ENCODE measurements at regions not wholly inside any gene's neighbourhood (a gene's known extent, or its start where the extent isn't known, plus 50 kb on each side); places are given as distances from the start of the nearest gene placed in this dataset.
A peak's percentile ranks its signal among the peaks of the same experiment; 100 is the strongest.

DNA sequence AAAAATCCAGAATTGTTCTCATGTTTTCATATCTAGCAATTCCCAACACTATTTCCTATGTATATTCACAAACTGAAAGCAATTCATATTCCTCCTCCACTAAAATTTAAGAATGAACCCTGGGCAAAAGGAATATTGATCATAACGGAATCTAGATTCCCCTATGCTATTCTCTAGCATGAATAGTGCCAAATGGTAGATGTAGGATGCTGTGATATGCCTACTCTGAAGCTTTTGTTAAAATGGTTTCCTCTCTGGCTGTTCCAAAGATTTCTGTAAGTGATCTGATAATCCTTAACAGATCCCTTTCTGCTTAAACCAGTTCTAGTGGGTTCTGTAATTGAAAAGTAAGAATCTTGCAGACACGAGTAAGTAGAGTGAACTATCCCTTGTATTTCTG is 298.0 kb upstream of the TANK start:
- no peak overlapping the region for H3K27ac Mint-ChIP-seq (ENCODE audit: unreplicated experiment)
- no peak overlapping the region for H3K4me3 Mint-ChIP-seq (ENCODE audit: unreplicated experiment)
- no peaks in the 10 kb centered on the region for H3K9me3 ChIP-seq (ENCODE audit: insufficient read depth, low read depth, low read length)
- no peaks in the 10 kb centered on the region for H3K9me3 Mint-ChIP-seq (ENCODE audit: unreplicated experiment)
- H3K79me2 ChIP-seq (ENCODE audit: insufficient read depth, low read length), result no peaks in the 10 kb centered on the region
- H3K4me2 ChIP-seq (ENCODE audit: low read length), result no peak overlapping the region
- no peak for TF ChIP-seq EZH2 (IDR thresholded peaks at IDR 0.05; ENCODE audit: insufficient read depth, low read length)
- TF ChIP-seq, protein P1, sequence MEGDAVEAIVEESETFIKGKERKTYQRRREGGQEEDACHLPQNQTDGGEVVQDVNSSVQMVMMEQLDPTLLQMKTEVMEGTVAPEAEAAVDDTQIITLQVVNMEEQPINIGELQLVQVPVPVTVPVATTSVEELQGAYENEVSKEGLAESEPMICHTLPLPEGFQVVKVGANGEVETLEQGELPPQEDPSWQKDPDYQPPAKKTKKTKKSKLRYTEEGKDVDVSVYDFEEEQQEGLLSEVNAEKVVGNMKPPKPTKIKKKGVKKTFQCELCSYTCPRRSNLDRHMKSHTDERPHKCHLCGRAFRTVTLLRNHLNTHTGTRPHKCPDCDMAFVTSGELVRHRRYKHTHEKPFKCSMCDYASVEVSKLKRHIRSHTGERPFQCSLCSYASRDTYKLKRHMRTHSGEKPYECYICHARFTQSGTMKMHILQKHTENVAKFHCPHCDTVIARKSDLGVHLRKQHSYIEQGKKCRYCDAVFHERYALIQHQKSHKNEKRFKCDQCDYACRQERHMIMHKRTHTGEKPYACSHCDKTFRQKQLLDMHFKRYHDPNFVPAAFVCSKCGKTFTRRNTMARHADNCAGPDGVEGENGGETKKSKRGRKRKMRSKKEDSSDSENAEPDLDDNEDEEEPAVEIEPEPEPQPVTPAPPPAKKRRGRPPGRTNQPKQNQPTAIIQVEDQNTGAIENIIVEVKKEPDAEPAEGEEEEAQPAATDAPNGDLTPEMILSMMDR (IDR thresholded peaks at IDR 0.05; ENCODE audit: insufficient read depth, low read depth, low read length), result no peak
- H3K27me3 Mint-ChIP-seq (ENCODE audit: low read depth, unreplicated experiment), result no peaks in the 10 kb centered on the region
- H3K9ac ChIP-seq (ENCODE audit: low read length), result no peak overlapping the region
- H3K36me3 Mint-ChIP-seq (ENCODE audit: low read depth, unreplicated experiment), result no peaks in the 10 kb centered on the region
- H3K4me3 ChIP-seq (ENCODE audit: insufficient read depth, low read depth, low read length), result no peak overlapping the region
- no peaks in the 10 kb centered on the region for H4K20me1 ChIP-seq (ENCODE audit: insufficient read depth, low read length)
- no peaks in the 10 kb centered on the region for H3K36me3 ChIP-seq (ENCODE audit: insufficient read depth, low read length)
- H2AFZ ChIP-seq (ENCODE audit: low read depth, low read length), result no peak overlapping the region
- DNase-seq (ENCODE audit: low read depth) (no peak), FAIRE-seq (no peak)
- no peaks in the 10 kb centered on the region for H3K27me3 ChIP-seq (ENCODE audit: insufficient read depth, low read length)
- H3K4me1 ChIP-seq (ENCODE audit: insufficient read depth, low read length), result no peaks in the 10 kb centered on the region
- H3K4me1 Mint-ChIP-seq (ENCODE audit: low read depth, unreplicated experiment), result no peaks in the 10 kb centered on the region
- H3K27ac ChIP-seq (ENCODE audit: low read depth, low read length), result no peak overlapping the region

GRCh38 chr2:160868891-160869290 is 291.3 kb upstream of the TANK start:
- H3K36me3 ChIP-seq (ENCODE audit: insufficient read depth, low read length), result no peaks in the 10 kb centered on the region
- no peak overlapping the region for H3K4me3 ChIP-seq (ENCODE audit: insufficient read depth, low read depth, low read length)
- no peaks in the 10 kb centered on the region for H3K79me2 ChIP-seq (ENCODE audit: insufficient read depth, low read length)
- no peaks in the 10 kb centered on the region for H3K9me3 ChIP-seq (ENCODE audit: insufficient read depth, low read depth, low read length)
- H3K27ac ChIP-seq (ENCODE audit: low read depth, low read length), result no peak overlapping the region
- no peak overlapping the region for H3K4me3 Mint-ChIP-seq (ENCODE audit: unreplicated experiment)
- no peaks in the 10 kb centered on the region for H3K27me3 Mint-ChIP-seq (ENCODE audit: low read depth, unreplicated experiment)
- no peaks in the 10 kb centered on the region for H3K27me3 ChIP-seq (ENCODE audit: insufficient read depth, low read length)
- no peaks in the 10 kb centered on the region for H4K20me1 ChIP-seq (ENCODE audit: insufficient read depth, low read length)
- no peaks in the 10 kb centered on the region for H3K9me3 Mint-ChIP-seq (ENCODE audit: unreplicated experiment)
- no peak for FAIRE-seq
- H3K4me1 ChIP-seq (ENCODE audit: insufficient read depth, low read length), result peaks cover 11% of the 10 kb centered on the region
- H3K4me1 Mint-ChIP-seq (ENCODE audit: low read depth, unreplicated experiment), result peaks cover 6% of the 10 kb centered on the region
- H2AFZ ChIP-seq (ENCODE audit: low read depth, low read length), result no peak overlapping the region
- DNase-seq (ENCODE audit: low read depth), result no peak
- TF ChIP-seq EZH2 (IDR thresholded peaks at IDR 0.05; ENCODE audit: insufficient read depth, low read length), result no peak
- TF ChIP-seq, protein P1 (IDR thresholded peaks at IDR 0.05; ENCODE audit: insufficient read depth, low read depth, low read length), result no peak
- no peaks in the 10 kb centered on the region for H3K36me3 Mint-ChIP-seq (ENCODE audit: low read depth, unreplicated experiment)
- H3K4me2 ChIP-seq (ENCODE audit: low read length), result peak overlapping the region; percentile 4
- H3K27ac Mint-ChIP-seq (ENCODE audit: unreplicated experiment), result no peak overlapping the region
- H3K9ac ChIP-seq (ENCODE audit: low read length), result no peak overlapping the region

- H3K4me1 Mint-ChIP-seq (ENCODE audit: low read depth, unreplicated experiment), result peaks cover 6% of the 10 kb centered on the region
- H3K9me3 Mint-ChIP-seq (ENCODE audit: unreplicated experiment), result no peaks in the 10 kb centered on the region
- no peaks in the 10 kb centered on the region for H3K27me3 ChIP-seq (ENCODE audit: insufficient read depth, low read length)
- peak; percentile 80 for FAIRE-seq
- no peak overlapping the region for H3K4me3 ChIP-seq (ENCODE audit: insufficient read depth, low read depth, low read length)
- H3K79me2 ChIP-seq (ENCODE audit: insufficient read depth, low read length), result no peaks in the 10 kb centered on the region
- H3K4me2 ChIP-seq (ENCODE audit: low read length), result peak overlapping the region; percentile 4
- H3K4me1 ChIP-seq (ENCODE audit: insufficient read depth, low read length), result peaks cover 11% of the 10 kb centered on the region
- no peak overlapping the region for H2AFZ ChIP-seq (ENCODE audit: low read depth, low read length)
- H3K27ac Mint-ChIP-seq (ENCODE audit: unreplicated experiment), result no peak overlapping the region
- H3K9ac ChIP-seq (ENCODE audit: low read length), result no peak overlapping the region
- no peaks in the 10 kb centered on the region for H3K36me3 ChIP-seq (ENCODE audit: insufficient read depth, low read length)
- DNase-seq (ENCODE audit: low read depth), result peak; percentile 94
- TF ChIP-seq EZH2 (IDR thresholded peaks at IDR 0.05; ENCODE audit: insufficient read depth, low read length), result no peak
- TF ChIP-seq, protein P1 (IDR thresholded peaks at IDR 0.05; ENCODE audit: insufficient read depth, low read depth, low read length), result no peak
- H3K27me3 Mint-ChIP-seq (ENCODE audit: low read depth, unreplicated experiment), result no peaks in the 10 kb centered on the region
- no peaks in the 10 kb centered on the region for H3K36me3 Mint-ChIP-seq (ENCODE audit: low read depth, unreplicated experiment)
- H3K9me3 ChIP-seq (ENCODE audit: insufficient read depth, low read depth, low read length), result no peaks in the 10 kb centered on the region
- no peak overlapping the region for H3K4me3 Mint-ChIP-seq (ENCODE audit: unreplicated experiment)
- no peak overlapping the region for H3K27ac ChIP-seq (ENCODE audit: low read depth, low read length)
- H4K20me1 ChIP-seq (ENCODE audit: insufficient read depth, low read length), result no peaks in the 10 kb centered on the region
Observed at GRCh38 chr2:160869411-160869810, 290.8 kb upstream of the TANK start.

Data from astrocyte (in vitro differentiated cells and primary cell).